CD4-positive, CD25-positive, alpha-beta regulatory T cell (primary cell): ENCODE measurements at regions not wholly inside any gene's neighbourhood (a gene's known extent, or its start where the extent isn't known, plus 50 kb on each side); places are given as distances from the start of the nearest gene placed in this dataset.

Source experiments
- ATAC-seq, 2 donors: fragments of 150-1000 bp; cut with Tn5 transposase; one replicate each; pipeline ENCODE4 v1.10.0; 2021; ENCODE audit warnings: low read depth in 2 of 2, moderate number of reproducible peaks in 2 of 2, moderate library complexity in 1 of 2
- DNase-seq, 3 donors: peaks; one replicate each; pipeline versions ENCODE4 v3.0.0 to v3.0.0-alpha.2; 2012 to 2022; ENCODE audit warnings: mixed read lengths in 1 of 3
- H3K27ac ChIP-seq: one replicate; pipeline ENCODE4 v1.7.0; 2013; ENCODE audit warnings: mild to moderate bottlenecking, low read length; ENCODE audit not compliant: insufficient read depth, poor library complexity, severe bottlenecking
- H3K27me3 ChIP-seq: one replicate; pipeline ENCODE4 v1.7.0; 2013; ENCODE audit warnings: low read length; ENCODE audit not compliant: control insufficient read depth, insufficient read depth
- H3K36me3 ChIP-seq: one replicate; pipeline ENCODE4 v1.7.0; 2013; ENCODE audit warnings: mild to moderate bottlenecking, low read length, moderate library complexity; ENCODE audit not compliant: control insufficient read depth, insufficient read depth
- H3K4me1 ChIP-seq: 2 replicates; pipeline ENCODE4 v1.7.0; 2013; ENCODE audit warnings: mild to moderate bottlenecking, low read length; ENCODE audit not compliant: insufficient read depth, control insufficient read depth, poor library complexity, severe bottlenecking
- H3K4me3 ChIP-seq: one replicate; pipeline ENCODE4 v1.7.0; 2013; ENCODE audit warnings: low read depth, mild to moderate bottlenecking, low read length, moderate library complexity
- H3K9me3 ChIP-seq, 2 experiments: 1 replicate in 1 of 2; 2 replicates in 1 of 2; pipeline ENCODE4 v1.7.0; 2013; ENCODE audit warnings: low read length in 2 of 2, mild to moderate bottlenecking in 1 of 2, moderate library complexity in 1 of 2; ENCODE audit not compliant: control insufficient read depth in 2 of 2
- H3K27ac Mint-ChIP-seq, 3 donors: one replicate each; pipeline ENCODE4 v1.8.0; 2020 to 2022; ENCODE audit warnings: mild to moderate bottlenecking in 3 of 3, mixed read lengths in 3 of 3, moderate library complexity in 2 of 3
- H3K27me3 Mint-ChIP-seq: one replicate; pipeline ENCODE4 v1.8.0; 2022; ENCODE audit warnings: mild to moderate bottlenecking, mixed read lengths
- H3K36me3 Mint-ChIP-seq: one replicate; pipeline ENCODE4 v1.8.0; 2020; ENCODE audit warnings: mixed read lengths
- H3K4me1 Mint-ChIP-seq, 4 donors: one replicate each; pipeline ENCODE4 v1.8.0; 2020 to 2022; ENCODE audit warnings: mixed read lengths in 4 of 4, mild to moderate bottlenecking in 1 of 4
- H3K4me3 Mint-ChIP-seq, 4 donors: one replicate each; pipeline ENCODE4 v1.8.0; 2020 to 2022; ENCODE audit warnings: mild to moderate bottlenecking in 4 of 4, mixed read lengths in 4 of 4, moderate library complexity in 3 of 4
- H3K9me3 Mint-ChIP-seq, 7 donors: one replicate each; pipeline ENCODE4 v1.8.0; 2020 to 2022; ENCODE audit warnings: mixed read lengths in 7 of 7, mild to moderate bottlenecking in 3 of 7, moderate library complexity in 2 of 7

DNA sequence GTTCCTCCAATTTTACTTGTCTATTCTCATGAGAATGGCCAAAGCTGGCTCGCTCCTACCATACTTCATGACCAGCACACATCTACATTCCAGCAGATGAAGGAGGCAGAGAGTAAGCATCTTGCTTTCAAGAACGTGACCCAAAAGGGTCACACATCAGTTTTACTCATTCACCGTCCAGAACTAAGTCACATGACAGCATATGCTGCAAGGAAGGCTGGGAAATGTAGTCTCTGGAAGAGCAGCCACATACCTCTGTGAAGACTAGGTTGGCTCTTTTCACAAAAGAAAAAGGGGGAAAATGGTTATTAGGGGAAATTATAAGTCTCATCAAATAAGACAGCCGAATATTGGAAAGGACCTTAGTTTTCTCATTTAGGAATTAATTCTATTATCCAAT, 835.3 kb downstream of the EPHA4 start:
- Mint-ChIP-seq H3K36me3 (no peaks in the 10 kb centered on the region), H3K27ac (no peak overlapping the region), H3K4me3 (no peak overlapping the region), H3K9me3 (peaks cover 0 to 5% (median 1%) of the 10 kb centered on the region in 7 donors), H3K4me1 (no peaks in the 10 kb centered on the region), H3K27me3 (no peaks in the 10 kb centered on the region)
- no peak overlapping the region for H3K4me3 ChIP-seq
- no peaks in the 10 kb centered on the region for H3K36me3 ChIP-seq
- no peak overlapping the region for H3K27ac ChIP-seq
- H3K27me3 ChIP-seq = no peaks in the 10 kb centered on the region
- H3K4me1 ChIP-seq = no peaks in the 10 kb centered on the region
- DNase-seq (no peak), ATAC-seq (no peak)
- no peaks in the 10 kb centered on the region for H3K9me3 ChIP-seq

DNA sequence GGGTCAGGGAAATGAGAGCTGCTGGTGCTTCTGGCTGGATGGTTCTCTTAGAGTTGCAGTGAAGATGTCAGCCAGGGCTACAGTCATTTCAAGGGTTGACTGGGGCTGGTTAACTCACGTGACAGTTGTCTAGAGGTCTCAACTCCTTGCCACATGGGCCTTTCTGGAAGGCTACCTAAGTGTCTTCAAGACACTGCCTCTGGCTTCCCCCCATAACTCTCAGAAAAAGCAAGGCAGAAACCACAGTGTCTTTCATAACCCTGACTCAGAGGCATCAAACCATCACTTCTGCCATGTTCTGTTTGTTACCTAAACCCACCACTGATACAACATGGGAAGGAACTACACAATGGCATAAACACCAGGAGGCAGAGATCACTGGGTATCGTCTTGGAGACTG, 828.9 kb downstream of the EPHA4 start:
- H3K4me3 Mint-ChIP-seq = no peak overlapping the region
- ATAC-seq (no peak), DNase-seq (no peak)

DNA sequence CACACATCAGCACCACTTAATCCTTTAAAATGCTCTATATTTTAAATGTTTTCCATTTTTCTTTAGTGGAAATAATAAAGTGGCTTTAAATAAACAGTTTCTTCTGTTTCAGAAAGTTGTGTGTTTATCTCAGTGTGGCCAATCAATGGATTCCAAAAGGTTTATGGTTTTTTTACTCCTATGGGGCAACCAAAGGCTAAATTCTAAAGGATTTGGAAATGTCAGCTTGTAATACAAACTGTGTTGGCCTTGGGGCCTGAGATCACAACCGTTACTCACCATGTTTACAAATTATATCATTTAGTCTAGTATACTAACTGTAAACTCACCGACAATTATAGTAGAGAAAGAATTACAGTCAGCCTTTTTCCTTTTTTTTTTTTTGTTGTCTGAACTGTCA, 827.2 kb downstream of the EPHA4 start:
- Mint-ChIP-seq H3K4me1 (no peaks in the 10 kb centered on the region), H3K36me3 (no peaks in the 10 kb centered on the region), H3K27ac (no peak overlapping the region), H3K27me3 (no peaks in the 10 kb centered on the region), H3K9me3 (peaks cover 0 to 4% (median 0%) of the 10 kb centered on the region in 7 donors), H3K4me3 (no peak overlapping the region)
- no peaks in the 10 kb centered on the region for H3K9me3 ChIP-seq
- DNase-seq (no peak), ATAC-seq (no peak)
- H3K27ac ChIP-seq = no peak overlapping the region
- H3K4me1 ChIP-seq = no peaks in the 10 kb centered on the region
- no peaks in the 10 kb centered on the region for H3K27me3 ChIP-seq
- H3K36me3 ChIP-seq = no peaks in the 10 kb centered on the region
- H3K4me3 ChIP-seq = no peak overlapping the region

More for the DNA sequence above, 828.9 kb downstream of the EPHA4 start:
- Mint-ChIP-seq H3K36me3 (no peaks in the 10 kb centered on the region), H3K27me3 (no peaks in the 10 kb centered on the region), H3K27ac (no peak overlapping the region), H3K9me3 (peaks cover 0 to 4% (median 0%) of the 10 kb centered on the region in 7 donors), H3K4me1 (no peaks in the 10 kb centered on the region)
- Histone ChIP-seq H3K27me3 (no peaks in the 10 kb centered on the region), H3K9me3 (no peaks in the 10 kb centered on the region), H3K4me1 (no peaks in the 10 kb centered on the region), H3K36me3 (no peaks in the 10 kb centered on the region), H3K27ac (no peak overlapping the region), H3K4me3 (no peak overlapping the region)

DNA sequence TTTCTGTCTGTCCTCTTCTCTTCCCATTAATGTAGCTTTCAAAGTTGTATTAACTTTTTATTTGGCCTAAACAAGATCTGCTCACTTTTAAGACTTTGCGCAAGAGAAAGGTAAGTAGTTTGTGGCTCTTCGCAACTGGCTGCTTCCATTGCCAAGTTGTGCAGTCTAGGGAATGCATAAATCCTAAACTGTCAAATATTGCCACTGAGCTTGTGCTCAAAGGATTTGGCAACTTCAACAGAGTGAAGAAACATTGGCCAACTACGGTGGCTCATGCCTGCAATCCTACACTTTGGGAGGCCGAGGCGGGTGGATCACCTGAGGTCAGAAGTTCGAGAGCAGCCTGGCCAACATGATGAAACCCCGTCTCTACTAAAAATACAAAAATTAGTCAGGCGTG, 826.4 kb downstream of the EPHA4 start:
- H3K27ac Mint-ChIP-seq = no peak overlapping the region

DNA sequence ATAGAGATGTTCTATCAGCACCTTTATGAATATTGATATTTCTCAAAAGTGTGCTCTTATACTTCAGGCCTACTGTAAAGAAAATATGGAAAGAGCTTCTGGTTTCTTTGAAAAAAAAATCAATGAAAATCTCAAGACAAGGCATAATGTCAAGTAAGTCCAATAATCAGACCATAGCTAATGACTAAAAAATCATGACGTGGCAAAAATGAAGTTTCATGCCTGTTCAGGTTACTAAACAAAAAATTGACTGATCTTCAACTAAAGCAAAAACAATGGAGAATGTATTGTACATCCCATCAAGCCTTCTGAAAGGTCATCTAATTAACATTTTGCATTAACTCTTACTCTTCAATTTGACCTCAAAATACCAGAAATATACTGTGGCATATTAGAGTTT, 824.4 kb downstream of the EPHA4 start:
- no peaks in the 10 kb centered on the region for H3K9me3 ChIP-seq
- Mint-ChIP-seq H3K9me3 (peaks cover 0 to 7% (median 0%) of the 10 kb centered on the region in 7 donors), H3K27ac (no peak overlapping the region), H3K36me3 (no peaks in the 10 kb centered on the region), H3K4me3 (no peak overlapping the region), H3K27me3 (no peaks in the 10 kb centered on the region), H3K4me1 (no peaks in the 10 kb centered on the region)
- no peaks in the 10 kb centered on the region for H3K27me3 ChIP-seq
- no peaks in the 10 kb centered on the region for H3K4me1 ChIP-seq
- no peaks in the 10 kb centered on the region for H3K36me3 ChIP-seq
- no peak overlapping the region for H3K4me3 ChIP-seq
- ATAC-seq (no peak), DNase-seq (no peak)
- H3K27ac ChIP-seq = no peak overlapping the region

More for the DNA sequence above, 826.4 kb downstream of the EPHA4 start:
- H3K9me3 Mint-ChIP-seq = peaks cover 0 to 2% (median 0%) of the 10 kb centered on the region in 7 donors
- H3K27ac ChIP-seq = no peak overlapping the region
- no peaks in the 10 kb centered on the region for H3K36me3 Mint-ChIP-seq
- no peaks in the 10 kb centered on the region for H3K4me1 ChIP-seq
- H3K27me3 Mint-ChIP-seq = no peaks in the 10 kb centered on the region
- H3K36me3 ChIP-seq = no peaks in the 10 kb centered on the region
- H3K4me1 Mint-ChIP-seq = no peaks in the 10 kb centered on the region
- H3K4me3 ChIP-seq = no peak overlapping the region
- no peak overlapping the region for H3K4me3 Mint-ChIP-seq
- no peak for ATAC-seq
- no peaks in the 10 kb centered on the region for H3K27me3 ChIP-seq
- no peaks in the 10 kb centered on the region for H3K9me3 ChIP-seq
- no peak for DNase-seq

DNA sequence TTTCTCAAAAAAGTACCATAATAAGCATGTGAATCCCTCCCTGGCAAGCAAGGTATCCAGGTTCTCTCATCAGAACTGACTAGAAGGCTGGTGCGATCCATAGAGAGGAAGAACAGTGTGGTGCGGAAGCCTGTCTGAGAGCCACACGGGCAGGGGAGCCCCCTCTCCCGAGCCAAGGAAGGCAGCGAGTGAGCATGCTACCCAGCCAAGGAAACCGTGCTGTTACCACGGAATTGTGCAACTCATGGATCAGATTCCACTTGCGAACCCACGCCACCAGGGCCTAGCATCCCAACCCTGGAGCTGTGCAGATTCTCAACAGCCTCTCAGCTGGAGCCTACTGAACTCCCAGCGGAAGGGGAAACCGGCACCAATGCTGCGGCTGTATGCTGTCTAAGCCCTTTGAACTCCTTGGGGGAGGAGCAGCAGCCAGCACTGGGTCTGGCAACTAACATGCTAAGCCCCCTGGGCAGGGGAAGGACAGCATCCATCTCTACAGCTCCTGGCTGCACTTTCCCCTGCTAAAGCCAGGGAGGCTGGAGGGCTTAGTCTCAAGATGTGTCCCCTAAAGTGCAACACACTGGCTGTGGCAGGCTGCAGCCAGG, 823.1 kb downstream of the EPHA4 start:
- Histone ChIP-seq H3K27ac (no peak overlapping the region), H3K4me3 (no peak overlapping the region), H3K27me3 (no peaks in the 10 kb centered on the region), H3K36me3 (no peaks in the 10 kb centered on the region), H3K9me3 (no peaks in the 10 kb centered on the region), H3K4me1 (no peaks in the 10 kb centered on the region)
- DNase-seq (no peak), ATAC-seq (no peak)
- no peak overlapping the region for H3K27ac Mint-ChIP-seq
- H3K4me3 Mint-ChIP-seq = no peak overlapping the region
- H3K9me3 Mint-ChIP-seq = peaks cover 0 to 7% (median 2%) of the 10 kb centered on the region in 7 donors
- H3K27me3 Mint-ChIP-seq = no peaks in the 10 kb centered on the region
- H3K4me1 Mint-ChIP-seq = no peaks in the 10 kb centered on the region
- H3K36me3 Mint-ChIP-seq = no peaks in the 10 kb centered on the region

DNA sequence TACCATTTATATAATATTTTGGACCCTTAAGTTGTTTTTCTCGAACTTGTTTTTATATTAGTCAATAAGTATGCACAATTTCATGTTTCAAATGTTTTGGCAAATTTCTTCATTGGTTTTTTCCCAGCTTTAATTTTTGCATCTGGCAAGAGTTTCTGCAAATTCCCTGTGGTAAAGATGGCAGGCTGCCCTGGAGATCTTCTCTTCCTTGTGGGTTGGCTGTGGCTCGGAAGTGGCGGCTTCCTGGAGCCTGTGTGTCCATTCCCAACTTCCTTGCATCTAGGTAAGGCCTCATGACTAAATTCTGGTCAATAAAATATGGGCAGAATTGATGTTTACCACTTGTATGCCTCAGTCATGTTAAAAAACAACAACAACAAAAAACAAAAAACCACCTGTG, 818.6 kb downstream of the EPHA4 start:
- peaks cover 0 to 7% (median 2%) of the 10 kb centered on the region in 7 donors for H3K9me3 Mint-ChIP-seq
- Histone ChIP-seq H3K4me1 (no peaks in the 10 kb centered on the region), H3K36me3 (no peaks in the 10 kb centered on the region), H3K27ac (no peak overlapping the region), H3K27me3 (no peaks in the 10 kb centered on the region), H3K9me3 (no peaks in the 10 kb centered on the region), H3K4me3 (no peak overlapping the region)
- H3K4me3 Mint-ChIP-seq = no peak overlapping the region
- H3K36me3 Mint-ChIP-seq = no peaks in the 10 kb centered on the region
- H3K4me1 Mint-ChIP-seq = peaks cover 0 to 2% (median 0%) of the 10 kb centered on the region in 4 donors
- DNase-seq = no peak
- no peaks in the 10 kb centered on the region for H3K27me3 Mint-ChIP-seq
- ATAC-seq = no peak
- H3K27ac Mint-ChIP-seq = no peak overlapping the region

DNA sequence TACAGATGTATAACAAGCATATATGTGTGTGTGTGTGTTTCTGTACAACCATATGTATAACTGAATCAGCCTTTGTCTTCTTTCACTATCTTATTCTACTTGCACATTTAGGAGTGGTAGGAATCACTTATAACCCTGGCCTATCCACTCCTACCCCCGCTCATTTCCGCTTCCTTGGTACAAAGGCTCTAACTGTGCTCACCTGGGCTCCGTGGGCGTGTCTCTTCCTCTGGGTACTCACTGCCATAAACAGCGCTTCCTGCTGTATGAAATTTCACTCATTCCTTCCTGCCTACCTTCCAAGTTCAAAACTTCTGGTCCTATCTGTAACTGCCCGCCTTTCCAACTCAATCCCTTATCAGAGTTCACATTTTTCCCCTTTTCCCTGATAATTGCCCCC, 815.5 kb downstream of the EPHA4 start:
- H3K4me1 ChIP-seq = no peaks in the 10 kb centered on the region

More for the DNA sequence above, 815.5 kb downstream of the EPHA4 start:
- H3K27me3 ChIP-seq = no peaks in the 10 kb centered on the region
- no peak overlapping the region for H3K4me3 ChIP-seq
- H3K9me3 ChIP-seq = no peaks in the 10 kb centered on the region
- Mint-ChIP-seq H3K27me3 (no peaks in the 10 kb centered on the region), H3K4me1 (peaks cover 0 to 2% (median 0%) of the 10 kb centered on the region in 4 donors), H3K9me3 (peaks cover 0 to 6% (median 2%) of the 10 kb centered on the region in 7 donors), H3K4me3 (no peak overlapping the region), H3K27ac (no peak overlapping the region), H3K36me3 (no peaks in the 10 kb centered on the region)
- H3K36me3 ChIP-seq = no peaks in the 10 kb centered on the region
- H3K27ac ChIP-seq = no peak overlapping the region
- DNase-seq (no peak), ATAC-seq (no peak)
